ENCODE measurements at regions not wholly inside any gene's neighbourhood (a gene's known extent, or its start where the extent isn't known, plus 50 kb on each side); places are given as distances from the start of the nearest gene placed in this dataset.

- Histone ChIP-seq H3K27ac (ENCODE audit: low read depth, low read length) (no peak overlapping the region), H3K9ac (ENCODE audit: low read depth in 1 of 3, low read length in 3 of 3) (no peak overlapping the region), H3K27me3 (ENCODE audit: control insufficient read depth in 3 of 3, insufficient read depth in 3 of 3, low read length in 3 of 3) (peaks cover 6 to 19% (median 7%) of the 10 kb centered on the region in 3 donors), H3K4me3 (ENCODE audit: low read length in 3 of 3) (no peak overlapping the region), H3K9me3 (ENCODE audit: control insufficient read depth in 3 of 3, low read length in 3 of 3) (peaks cover 0 to 7% (median 2%) of the 10 kb centered on the region in 3 donors), H3K4me1 (ENCODE audit: control insufficient read depth in 3 of 3, insufficient read depth in 3 of 3, low read length in 3 of 3) (no peaks in the 10 kb centered on the region), H3K36me3 (ENCODE audit: control insufficient read depth in 3 of 3, insufficient read depth in 3 of 3, low read length in 3 of 3) (no peaks in the 10 kb centered on the region)
Measured at GRCh38 chr22:19648419-19648929, 65.8 kb upstream of the SEPTIN5 start.

- H3K9me3 ChIP-seq (ENCODE audit: control insufficient read depth in 3 of 3, low read length in 3 of 3), result peaks cover 0 to 7% (median 0%) of the 10 kb centered on the region in 3 donors
- no peaks in the 10 kb centered on the region for H3K27me3 ChIP-seq (ENCODE audit: control insufficient read depth in 3 of 3, insufficient read depth in 3 of 3, low read length in 3 of 3)
- no peaks in the 10 kb centered on the region for H3K4me1 ChIP-seq (ENCODE audit: control insufficient read depth in 3 of 3, insufficient read depth in 3 of 3, low read length in 3 of 3)
- no peak overlapping the region for H3K27ac ChIP-seq (ENCODE audit: low read depth, low read length)
- H3K9ac ChIP-seq (ENCODE audit: low read depth in 1 of 3, low read length in 3 of 3), result no peak overlapping the region
- no peak overlapping the region for H3K4me3 ChIP-seq (ENCODE audit: low read length in 3 of 3)
- H3K36me3 ChIP-seq (ENCODE audit: control insufficient read depth in 3 of 3, insufficient read depth in 3 of 3, low read length in 3 of 3), result no peaks in the 10 kb centered on the region
Measured at GRCh38 chr22:19652316-19652715, 62.0 kb upstream of the SEPTIN5 start.

GRCh38 chr22:19654338-19654987 is 59.8 kb upstream of the SEPTIN5 start:
- H3K9me3 ChIP-seq (ENCODE audit: control insufficient read depth in 3 of 3, low read length in 3 of 3), result no peaks in the 10 kb centered on the region
- H3K27me3 ChIP-seq (ENCODE audit: control insufficient read depth in 3 of 3, insufficient read depth in 3 of 3, low read length in 3 of 3), result no peaks in the 10 kb centered on the region
- H3K9ac ChIP-seq (ENCODE audit: low read depth in 1 of 3, low read length in 3 of 3), result no peak overlapping the region
- no peaks in the 10 kb centered on the region for H3K36me3 ChIP-seq (ENCODE audit: control insufficient read depth in 3 of 3, insufficient read depth in 3 of 3, low read length in 3 of 3)
- H3K4me3 ChIP-seq (ENCODE audit: low read length in 3 of 3), result no peak overlapping the region
- no peak overlapping the region for H3K27ac ChIP-seq (ENCODE audit: low read depth, low read length)
- H3K4me1 ChIP-seq (ENCODE audit: control insufficient read depth in 3 of 3, insufficient read depth in 3 of 3, low read length in 3 of 3), result no peaks in the 10 kb centered on the region

- Histone ChIP-seq H3K9me3 (ENCODE audit: control insufficient read depth in 3 of 3, low read length in 3 of 3) (no peaks in the 10 kb centered on the region), H3K4me3 (ENCODE audit: low read length in 3 of 3) (no peak overlapping the region), H3K4me1 (ENCODE audit: control insufficient read depth in 3 of 3, insufficient read depth in 3 of 3, low read length in 3 of 3) (no peaks in the 10 kb centered on the region), H3K9ac (ENCODE audit: low read depth in 1 of 3, low read length in 3 of 3) (no peak overlapping the region), H3K27me3 (ENCODE audit: control insufficient read depth in 3 of 3, insufficient read depth in 3 of 3, low read length in 3 of 3) (no peaks in the 10 kb centered on the region), H3K36me3 (ENCODE audit: control insufficient read depth in 3 of 3, insufficient read depth in 3 of 3, low read length in 3 of 3) (no peaks in the 10 kb centered on the region), H3K27ac (ENCODE audit: low read depth, low read length) (no peak overlapping the region)
Measured at GRCh38 chr22:19655399-19655798, 58.9 kb upstream of the SEPTIN5 start.

GRCh38 chr22:19656541-19657251 is 57.6 kb upstream of the SEPTIN5 start:
- no peak overlapping the region for H3K9ac ChIP-seq (ENCODE audit: low read depth in 1 of 3, low read length in 3 of 3)
- H3K4me1 ChIP-seq (ENCODE audit: control insufficient read depth in 3 of 3, insufficient read depth in 3 of 3, low read length in 3 of 3), result no peaks in the 10 kb centered on the region
- H3K9me3 ChIP-seq (ENCODE audit: control insufficient read depth in 3 of 3, low read length in 3 of 3), result no peaks in the 10 kb centered on the region
- no peak overlapping the region for H3K27ac ChIP-seq (ENCODE audit: low read depth, low read length)
- no peaks in the 10 kb centered on the region for H3K27me3 ChIP-seq (ENCODE audit: control insufficient read depth in 3 of 3, insufficient read depth in 3 of 3, low read length in 3 of 3)
- H3K36me3 ChIP-seq (ENCODE audit: control insufficient read depth in 3 of 3, insufficient read depth in 3 of 3, low read length in 3 of 3), result no peaks in the 10 kb centered on the region
- no peak overlapping the region for H3K4me3 ChIP-seq (ENCODE audit: low read length in 3 of 3)

- Histone ChIP-seq H3K9me3 (ENCODE audit: control insufficient read depth in 3 of 3, low read length in 3 of 3) (no peaks in the 10 kb centered on the region), H3K36me3 (ENCODE audit: control insufficient read depth in 3 of 3, insufficient read depth in 3 of 3, low read length in 3 of 3) (no peaks in the 10 kb centered on the region), H3K9ac (ENCODE audit: low read depth in 1 of 3, low read length in 3 of 3) (no peak overlapping the region), H3K4me1 (ENCODE audit: control insufficient read depth in 3 of 3, insufficient read depth in 3 of 3, low read length in 3 of 3) (no peaks in the 10 kb centered on the region), H3K27me3 (ENCODE audit: control insufficient read depth in 3 of 3, insufficient read depth in 3 of 3, low read length in 3 of 3) (no peaks in the 10 kb centered on the region), H3K4me3 (ENCODE audit: low read length in 3 of 3) (no peak overlapping the region), H3K27ac (ENCODE audit: low read depth, low read length) (no peak overlapping the region)
Measured at GRCh38 chr22:19657252-19658056, 56.8 kb upstream of the SEPTIN5 start.

- Histone ChIP-seq H3K4me3 (ENCODE audit: low read length in 3 of 3) (no peak overlapping the region), H3K4me1 (ENCODE audit: control insufficient read depth in 3 of 3, insufficient read depth in 3 of 3, low read length in 3 of 3) (peaks cover 0 to 2% (median 2%) of the 10 kb centered on the region in 3 donors), H3K27me3 (ENCODE audit: control insufficient read depth in 3 of 3, insufficient read depth in 3 of 3, low read length in 3 of 3) (no peaks in the 10 kb centered on the region), H3K27ac (ENCODE audit: low read depth, low read length) (no peak overlapping the region), H3K9ac (ENCODE audit: low read depth in 1 of 3, low read length in 3 of 3) (no peak overlapping the region), H3K36me3 (ENCODE audit: control insufficient read depth in 3 of 3, insufficient read depth in 3 of 3, low read length in 3 of 3) (no peaks in the 10 kb centered on the region), H3K9me3 (ENCODE audit: control insufficient read depth in 3 of 3, low read length in 3 of 3) (no peaks in the 10 kb centered on the region)
Measured at GRCh38 chr22:19658057-19658966, 56.0 kb upstream of the SEPTIN5 start.

- H3K9me3 ChIP-seq (ENCODE audit: control insufficient read depth in 3 of 3, low read length in 3 of 3), result no peaks in the 10 kb centered on the region
- H3K4me1 ChIP-seq (ENCODE audit: control insufficient read depth in 3 of 3, insufficient read depth in 3 of 3, low read length in 3 of 3), result peaks cover 5 to 10% (median 9%) of the 10 kb centered on the region in 3 donors
- H3K27ac ChIP-seq (ENCODE audit: low read depth, low read length), result no peak overlapping the region
- no peaks in the 10 kb centered on the region for H3K27me3 ChIP-seq (ENCODE audit: control insufficient read depth in 3 of 3, insufficient read depth in 3 of 3, low read length in 3 of 3)
- no peaks in the 10 kb centered on the region for H3K36me3 ChIP-seq (ENCODE audit: control insufficient read depth in 3 of 3, insufficient read depth in 3 of 3, low read length in 3 of 3)
- H3K4me3 ChIP-seq (ENCODE audit: low read length in 3 of 3), result no peak overlapping the region
- no peak overlapping the region for H3K9ac ChIP-seq (ENCODE audit: low read depth in 1 of 3, low read length in 3 of 3)
Measured at GRCh38 chr22:19658967-19659804, 55.1 kb upstream of the SEPTIN5 start.

Data from skeletal muscle tissue (tissue), 3 donors.